ENCODE measurements at regions not wholly inside any gene's neighbourhood (a gene's known extent, or its start where the extent isn't known, plus 50 kb on each side); places are given as distances from the start of the nearest gene placed in this dataset.

DNA sequence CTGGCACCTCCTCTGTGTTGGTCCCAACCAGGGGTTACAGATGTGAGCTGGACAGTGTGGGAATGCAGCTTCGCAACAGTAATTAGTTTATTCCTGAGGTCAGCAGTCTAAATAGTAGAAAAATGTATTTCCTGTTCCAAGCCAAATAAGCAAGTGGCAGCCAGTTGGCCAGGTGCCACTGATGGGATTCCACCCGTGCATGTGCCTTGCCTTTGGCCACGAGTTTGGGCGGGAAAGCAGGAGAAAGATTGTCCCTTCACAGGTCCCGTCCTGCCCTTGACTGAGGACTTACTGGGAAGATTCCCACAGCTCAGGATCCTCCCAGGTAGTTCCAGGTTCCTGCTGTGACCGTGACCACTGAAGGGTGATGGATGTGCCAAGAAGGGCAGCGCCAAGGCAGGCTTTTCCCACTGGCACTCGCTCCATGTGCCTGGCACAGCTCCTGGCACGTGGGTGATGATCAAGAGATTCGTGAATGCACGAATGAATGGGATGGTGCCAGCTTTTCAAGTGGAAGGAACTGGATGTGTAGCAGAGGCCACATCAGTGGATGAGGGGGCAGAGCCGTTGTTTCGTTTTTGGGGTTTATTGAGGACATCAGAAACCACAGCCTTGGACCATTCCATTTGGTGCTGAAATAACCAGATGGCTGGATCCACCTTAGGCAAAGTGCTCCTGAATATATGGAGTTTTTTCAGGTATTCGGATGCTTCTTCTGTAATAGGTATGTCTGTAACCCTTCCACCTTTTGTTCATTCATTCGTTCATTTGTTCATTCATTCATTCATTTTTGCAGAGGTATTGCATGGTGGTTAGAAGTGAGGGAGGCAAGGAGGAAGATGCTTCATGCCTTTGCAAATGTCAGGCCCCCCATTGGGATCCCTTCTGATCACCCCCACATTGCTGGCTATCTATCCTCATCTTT lies 62.4 kb upstream of the WNT4 start:
- Histone ChIP-seq H3K4me1 (ENCODE audit: insufficient read depth, low read length) (no peaks in the 10 kb centered on the region), H3K4me2 (ENCODE audit: low read length) (no peak overlapping the region), H2AFZ (ENCODE audit: low read depth, low read length) (no peak overlapping the region), H3K4me3 (ENCODE audit: insufficient read depth, low read depth, low read length) (no peak overlapping the region), H3K27me3 (ENCODE audit: insufficient read depth, low read length) (peaks cover 72% of the 10 kb centered on the region), H4K20me1 (ENCODE audit: insufficient read depth, low read length) (no peaks in the 10 kb centered on the region), H3K79me2 (ENCODE audit: insufficient read depth, low read length) (no peaks in the 10 kb centered on the region), H3K9ac (ENCODE audit: low read length) (no peak overlapping the region), H3K9me3 (ENCODE audit: insufficient read depth, low read depth, low read length) (no peaks in the 10 kb centered on the region), H3K27ac (ENCODE audit: low read depth, low read length) (no peak overlapping the region), H3K36me3 (ENCODE audit: insufficient read depth, low read length) (no peaks in the 10 kb centered on the region)
- no peak for DNase-seq (ENCODE audit: low read depth)
- FAIRE-seq, result no peak
- Mint-ChIP-seq H3K4me3 (ENCODE audit: unreplicated experiment) (no peak overlapping the region), H3K4me1 (ENCODE audit: low read depth, unreplicated experiment) (peaks cover 3% of the 10 kb centered on the region), H3K36me3 (ENCODE audit: low read depth, unreplicated experiment) (no peaks in the 10 kb centered on the region), H3K27ac (ENCODE audit: unreplicated experiment) (no peak overlapping the region), H3K27me3 (ENCODE audit: low read depth, unreplicated experiment) (peaks cover 58% of the 10 kb centered on the region), H3K9me3 (ENCODE audit: unreplicated experiment) (no peaks in the 10 kb centered on the region)
- TF ChIP-seq CTCF (IDR thresholded peaks at IDR 0.05; ENCODE audit: insufficient read depth, low read depth, low read length), result no peak
- TF ChIP-seq EZH2 (IDR thresholded peaks at IDR 0.05; ENCODE audit: insufficient read depth, low read length), result no peak

DNA sequence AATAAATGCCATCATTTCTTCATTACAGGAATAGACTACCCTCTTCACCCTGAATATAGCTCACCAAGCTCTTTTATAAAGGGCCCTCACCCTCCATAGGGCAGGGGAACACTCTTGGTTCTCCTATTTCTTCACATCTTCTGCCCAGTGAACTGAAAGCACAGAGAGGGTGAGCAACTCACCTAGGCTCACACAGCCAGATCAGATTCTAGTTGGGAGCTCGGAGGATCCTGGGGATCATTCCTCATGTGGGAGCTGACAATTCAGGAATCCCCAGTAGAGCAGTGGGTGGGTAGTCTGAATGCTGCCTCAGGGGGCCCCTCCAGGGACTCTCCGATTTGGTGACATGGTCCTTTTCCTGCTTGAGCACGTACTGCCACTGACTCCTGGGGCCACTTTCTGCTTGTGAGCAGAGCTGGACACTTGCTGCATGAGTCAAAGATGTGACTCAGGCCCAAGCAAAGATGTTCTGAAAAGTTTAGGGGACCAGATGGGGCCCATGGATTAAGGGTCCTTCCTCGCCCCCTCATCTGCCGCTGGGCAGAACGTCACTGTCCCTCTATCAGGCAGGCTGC lies 63.7 kb upstream of the WNT4 start:
- no peak overlapping the region for H3K9ac ChIP-seq (ENCODE audit: low read length)
- Mint-ChIP-seq H3K36me3 (ENCODE audit: low read depth, unreplicated experiment) (no peaks in the 10 kb centered on the region), H3K4me3 (ENCODE audit: unreplicated experiment) (no peak overlapping the region), H3K27ac (ENCODE audit: unreplicated experiment) (no peak overlapping the region), H3K9me3 (ENCODE audit: unreplicated experiment) (no peaks in the 10 kb centered on the region), H3K4me1 (ENCODE audit: low read depth, unreplicated experiment) (peaks cover 3% of the 10 kb centered on the region), H3K27me3 (ENCODE audit: low read depth, unreplicated experiment) (peaks cover 66% of the 10 kb centered on the region)
- no peak for TF ChIP-seq EZH2 (IDR thresholded peaks at IDR 0.05; ENCODE audit: insufficient read depth, low read length)
- no peak for TF ChIP-seq CTCF (IDR thresholded peaks at IDR 0.05; ENCODE audit: insufficient read depth, low read depth, low read length)
- no peak overlapping the region for H3K27ac ChIP-seq (ENCODE audit: low read depth, low read length)
- no peaks in the 10 kb centered on the region for H3K4me1 ChIP-seq (ENCODE audit: insufficient read depth, low read length)
- no peak for FAIRE-seq
- H3K4me2 ChIP-seq (ENCODE audit: low read length), result no peak overlapping the region
- H3K79me2 ChIP-seq (ENCODE audit: insufficient read depth, low read length), result no peaks in the 10 kb centered on the region
- no peaks in the 10 kb centered on the region for H4K20me1 ChIP-seq (ENCODE audit: insufficient read depth, low read length)
- H3K27me3 ChIP-seq (ENCODE audit: insufficient read depth, low read length), result peaks cover 79% of the 10 kb centered on the region
- no peak for DNase-seq (ENCODE audit: low read depth)
- H3K9me3 ChIP-seq (ENCODE audit: insufficient read depth, low read depth, low read length), result no peaks in the 10 kb centered on the region
- no peaks in the 10 kb centered on the region for H3K36me3 ChIP-seq (ENCODE audit: insufficient read depth, low read length)
- H3K4me3 ChIP-seq (ENCODE audit: insufficient read depth, low read depth, low read length), result no peak overlapping the region
- H2AFZ ChIP-seq (ENCODE audit: low read depth, low read length), result no peak overlapping the region
